CD8-positive, alpha-beta memory T cell (primary cell): ENCODE measurements at regions not wholly inside any gene's neighbourhood (a gene's known extent, or its start where the extent isn't known, plus 50 kb on each side); places are given as distances from the start of the nearest gene placed in this dataset.

ENCODE experiments used
- CTCF ChIA-PET: fragments of 350-600 bp; sonication (Branson Sonifier 250); formaldehyde crosslinking; loops from one replicate; lab custom pipeline; 2021; ENCODE audit warnings: antibody characterized with exemption; lab: Charles Lee
- POLR2A ChIA-PET: fragments of 350-600 bp; sonication (Branson Sonifier 250); formaldehyde crosslinking; loops from one replicate; lab custom pipeline; 2021; ENCODE audit warnings: antibody characterized with exemption; lab: Charles Lee
- DNase-seq, 5 donors: peaks; one replicate each; pipeline versions ENCODE4 v3.0.0 to v3.0.0-alpha.2; 2020 to 2022; ENCODE audit warnings: mixed read lengths in 1 of 5
- H3K27ac ChIP-seq: one replicate; pipeline ENCODE4 v1.7.0; 2013; ENCODE audit warnings: low read depth, mild to moderate bottlenecking, low read length, moderate library complexity
- H3K27me3 ChIP-seq: 2 replicates; pipeline ENCODE4 v1.7.0; 2013; ENCODE audit warnings: low read length, mild to moderate bottlenecking; ENCODE audit not compliant: insufficient read depth, poor library complexity, severe bottlenecking
- H3K36me3 ChIP-seq: 2 replicates; pipeline ENCODE4 v1.7.0; 2013; ENCODE audit warnings: mild to moderate bottlenecking, low read length, moderate library complexity; ENCODE audit not compliant: insufficient read depth
- H3K4me1 ChIP-seq: 2 replicates; pipeline ENCODE4 v1.7.0; 2013; ENCODE audit warnings: mild to moderate bottlenecking, low read length, moderate library complexity; ENCODE audit not compliant: insufficient read depth
- H3K4me3 ChIP-seq: 2 replicates; pipeline ENCODE4 v1.7.0; 2013; ENCODE audit warnings: mild to moderate bottlenecking, low read length
- H3K9me3 ChIP-seq: 2 replicates; pipeline ENCODE4 v1.7.0; 2013; ENCODE audit warnings: mild to moderate bottlenecking, low read length
- H3K27ac Mint-ChIP-seq, 8 donors: one replicate each; pipeline ENCODE4 v1.8.0; 2020 to 2021; ENCODE audit warnings: mixed read lengths in 8 of 8, mild to moderate bottlenecking in 6 of 8, inconsistent platforms in 3 of 8, moderate library complexity in 3 of 8
- H3K27me3 Mint-ChIP-seq, 2 donors: one replicate each; pipeline ENCODE4 v1.8.0; 2020 to 2021; ENCODE audit warnings: mixed read lengths in 2 of 2, mild to moderate bottlenecking in 1 of 2, moderate library complexity in 1 of 2
- H3K36me3 Mint-ChIP-seq, 3 donors: one replicate each; pipeline ENCODE4 v1.8.0; 2020 to 2021; ENCODE audit warnings: mixed read lengths in 3 of 3, inconsistent platforms in 1 of 3, mild to moderate bottlenecking in 1 of 3
- H3K4me1 Mint-ChIP-seq, 3 donors: one replicate each; pipeline ENCODE4 v1.8.0; 2020 to 2021; ENCODE audit warnings: mixed read lengths in 3 of 3, inconsistent platforms in 1 of 3, mild to moderate bottlenecking in 1 of 3
- H3K4me3 Mint-ChIP-seq, 7 donors: one replicate each; pipeline ENCODE4 v1.8.0; 2020 to 2021; ENCODE audit warnings: mixed read lengths in 7 of 7, mild to moderate bottlenecking in 6 of 7, moderate library complexity in 4 of 7, inconsistent platforms in 2 of 7
- H3K9me3 Mint-ChIP-seq, 5 donors: one replicate each; pipeline ENCODE4 v1.8.0; 2020 to 2022; ENCODE audit warnings: mixed read lengths in 5 of 5, mild to moderate bottlenecking in 3 of 5, moderate library complexity in 2 of 5, inconsistent platforms in 1 of 5

- H3K4me1 ChIP-seq, result no peaks in the 10 kb centered on the region
- H3K36me3 Mint-ChIP-seq, result no peaks in the 10 kb centered on the region
- CTCF ChIA-PET, result no interaction called here
Measured at GRCh38 chr11:25602149-25602548, 729.8 kb upstream of the ANO3 start.

GRCh38 chr11:25602959-25603358 lies 729.0 kb upstream of the ANO3 start:
- Histone ChIP-seq H3K27me3 (no peaks in the 10 kb centered on the region), H3K36me3 (no peaks in the 10 kb centered on the region), H3K27ac (no peak overlapping the region), H3K4me1 (no peaks in the 10 kb centered on the region), H3K9me3 (no peaks in the 10 kb centered on the region), H3K4me3 (no peak overlapping the region)
- Mint-ChIP-seq H3K4me1 (no peaks in the 10 kb centered on the region), H3K27ac (no peak overlapping the region), H3K4me3 (no peak overlapping the region), H3K9me3 (peaks cover 5 to 34% (median 8%) of the 10 kb centered on the region in 5 donors), H3K36me3 (no peaks in the 10 kb centered on the region), H3K27me3 (no peaks in the 10 kb centered on the region)
- ChIA-PET CTCF (no interaction called here), POLR2A (no interaction called here)
- no peak for DNase-seq

More at GRCh38 chr11:25602149-25602548, 729.8 kb upstream of the ANO3 start:
- Histone ChIP-seq H3K9me3 (no peaks in the 10 kb centered on the region), H3K27ac (no peak overlapping the region), H3K36me3 (no peaks in the 10 kb centered on the region), H3K27me3 (no peaks in the 10 kb centered on the region), H3K4me3 (no peak overlapping the region)
- no peak for DNase-seq
- Mint-ChIP-seq H3K4me1 (no peaks in the 10 kb centered on the region), H3K27ac (no peak overlapping the region), H3K27me3 (no peaks in the 10 kb centered on the region), H3K4me3 (no peak overlapping the region), H3K9me3 (peaks cover 3 to 26% (median 7%) of the 10 kb centered on the region in 5 donors)
- POLR2A ChIA-PET, result no interaction called here

GRCh38 chr11:25612806-25613205 lies 719.1 kb upstream of the ANO3 start:
- no peaks in the 10 kb centered on the region for H3K9me3 ChIP-seq
- no peaks in the 10 kb centered on the region for H3K36me3 ChIP-seq
- ChIA-PET CTCF (no interaction called here), POLR2A (no interaction called here)
- Mint-ChIP-seq H3K4me1 (no peaks in the 10 kb centered on the region), H3K36me3 (no peaks in the 10 kb centered on the region), H3K27me3 (no peaks in the 10 kb centered on the region), H3K27ac (no peak overlapping the region), H3K4me3 (no peak overlapping the region), H3K9me3 (peaks cover 2 to 22% (median 8%) of the 10 kb centered on the region in 5 donors)
- no peaks in the 10 kb centered on the region for H3K4me1 ChIP-seq
- no peak overlapping the region for H3K4me3 ChIP-seq
- DNase-seq, result no peak
- H3K27me3 ChIP-seq, result no peaks in the 10 kb centered on the region
- no peak overlapping the region for H3K27ac ChIP-seq

GRCh38 chr11:25613451-25613850 lies 718.5 kb upstream of the ANO3 start:
- Histone ChIP-seq H3K27ac (no peak overlapping the region), H3K4me1 (no peaks in the 10 kb centered on the region), H3K9me3 (no peaks in the 10 kb centered on the region), H3K4me3 (no peak overlapping the region), H3K27me3 (no peaks in the 10 kb centered on the region), H3K36me3 (no peaks in the 10 kb centered on the region)
- Mint-ChIP-seq H3K4me1 (no peaks in the 10 kb centered on the region), H3K27me3 (no peaks in the 10 kb centered on the region), H3K27ac (no peak overlapping the region), H3K4me3 (no peak overlapping the region), H3K9me3 (peaks cover 2 to 19% (median 6%) of the 10 kb centered on the region in 5 donors), H3K36me3 (no peaks in the 10 kb centered on the region)
- DNase-seq, result no peak
- ChIA-PET POLR2A (no interaction called here), CTCF (no interaction called here)

GRCh38 chr11:25613865-25614264 lies 718.1 kb upstream of the ANO3 start:
- ChIA-PET CTCF (no interaction called here), POLR2A (no interaction called here)
- H3K9me3 Mint-ChIP-seq, result peaks cover 2 to 18% (median 6%) of the 10 kb centered on the region in 5 donors
- H3K27me3 Mint-ChIP-seq, result no peaks in the 10 kb centered on the region
- no peaks in the 10 kb centered on the region for H3K36me3 ChIP-seq
- H3K27ac Mint-ChIP-seq, result no peak overlapping the region
- no peak overlapping the region for H3K4me3 Mint-ChIP-seq
- no peaks in the 10 kb centered on the region for H3K4me1 ChIP-seq
- H3K27ac ChIP-seq, result no peak overlapping the region
- no peak overlapping the region for H3K4me3 ChIP-seq
- H3K9me3 ChIP-seq, result no peaks in the 10 kb centered on the region
- no peaks in the 10 kb centered on the region for H3K4me1 Mint-ChIP-seq
- no peaks in the 10 kb centered on the region for H3K36me3 Mint-ChIP-seq
- H3K27me3 ChIP-seq, result no peaks in the 10 kb centered on the region
- no peak for DNase-seq

- H3K36me3 Mint-ChIP-seq, result no peaks in the 10 kb centered on the region
- no peaks in the 10 kb centered on the region for H3K4me1 Mint-ChIP-seq
- no peak overlapping the region for H3K27ac ChIP-seq
- H3K27ac Mint-ChIP-seq, result no peak overlapping the region
- H3K36me3 ChIP-seq, result no peaks in the 10 kb centered on the region
- ChIA-PET CTCF (no interaction called here), POLR2A (no interaction called here)
- H3K9me3 ChIP-seq, result no peaks in the 10 kb centered on the region
- H3K4me1 ChIP-seq, result no peaks in the 10 kb centered on the region
- H3K4me3 Mint-ChIP-seq, result no peak overlapping the region
- H3K9me3 Mint-ChIP-seq, result peaks cover 2 to 20% (median 5%) of the 10 kb centered on the region in 5 donors
- no peak for DNase-seq
- no peaks in the 10 kb centered on the region for H3K27me3 Mint-ChIP-seq
- no peaks in the 10 kb centered on the region for H3K27me3 ChIP-seq
- no peak overlapping the region for H3K4me3 ChIP-seq
Measured at GRCh38 chr11:25615069-25615468, 716.9 kb upstream of the ANO3 start.

GRCh38 chr11:25615841-25616240 lies 716.1 kb upstream of the ANO3 start:
- no peaks in the 10 kb centered on the region for H3K27me3 Mint-ChIP-seq
- H3K27ac Mint-ChIP-seq, result no peak overlapping the region
- peaks cover 2 to 20% (median 5%) of the 10 kb centered on the region in 5 donors for H3K9me3 Mint-ChIP-seq
- POLR2A ChIA-PET, result no interaction called here
- no peaks in the 10 kb centered on the region for H3K4me1 Mint-ChIP-seq
- no peaks in the 10 kb centered on the region for H3K27me3 ChIP-seq
- H3K27ac ChIP-seq, result no peak overlapping the region
- no peak overlapping the region for H3K4me3 Mint-ChIP-seq
- H3K36me3 ChIP-seq, result no peaks in the 10 kb centered on the region
- no peaks in the 10 kb centered on the region for H3K4me1 ChIP-seq
- no peaks in the 10 kb centered on the region for H3K9me3 ChIP-seq
- no peaks in the 10 kb centered on the region for H3K36me3 Mint-ChIP-seq
- no peak overlapping the region for H3K4me3 ChIP-seq
- DNase-seq, result no peak
- CTCF ChIA-PET, result no interaction called here

- CTCF ChIA-PET, result no interaction called here
- POLR2A ChIA-PET, result no interaction called here
- no peaks in the 10 kb centered on the region for H3K27me3 Mint-ChIP-seq
Measured at GRCh38 chr11:25625094-25625493, 706.8 kb upstream of the ANO3 start.

GRCh38 chr11:25628030-25628429 lies 703.9 kb upstream of the ANO3 start:
- no peak for DNase-seq
- H3K4me1 Mint-ChIP-seq, result no peaks in the 10 kb centered on the region
- Histone ChIP-seq H3K4me3 (no peak overlapping the region), H3K27me3 (no peaks in the 10 kb centered on the region), H3K4me1 (no peaks in the 10 kb centered on the region), H3K9me3 (no peaks in the 10 kb centered on the region), H3K27ac (no peak overlapping the region), H3K36me3 (no peaks in the 10 kb centered on the region)
- CTCF ChIA-PET, result no interaction called here
- H3K27me3 Mint-ChIP-seq, result no peaks in the 10 kb centered on the region
- POLR2A ChIA-PET, result no interaction called here
- H3K9me3 Mint-ChIP-seq, result peaks cover 4 to 15% (median 10%) of the 10 kb centered on the region in 5 donors
- H3K4me3 Mint-ChIP-seq, result no peak overlapping the region
- no peak overlapping the region for H3K27ac Mint-ChIP-seq
- no peaks in the 10 kb centered on the region for H3K36me3 Mint-ChIP-seq

More at GRCh38 chr11:25625094-25625493, 706.8 kb upstream of the ANO3 start:
- no peaks in the 10 kb centered on the region for H3K36me3 ChIP-seq
- no peaks in the 10 kb centered on the region for H3K9me3 ChIP-seq
- H3K4me3 Mint-ChIP-seq, result no peak overlapping the region
- H3K27ac ChIP-seq, result no peak overlapping the region
- no peaks in the 10 kb centered on the region for H3K36me3 Mint-ChIP-seq
- H3K4me3 ChIP-seq, result no peak overlapping the region
- peaks cover 7 to 17% (median 9%) of the 10 kb centered on the region in 5 donors for H3K9me3 Mint-ChIP-seq
- no peaks in the 10 kb centered on the region for H3K4me1 ChIP-seq
- H3K27ac Mint-ChIP-seq, result no peak overlapping the region
- no peaks in the 10 kb centered on the region for H3K4me1 Mint-ChIP-seq
- no peaks in the 10 kb centered on the region for H3K27me3 ChIP-seq
- no peak for DNase-seq
